IMR-90 (cell line): ENCODE measurements at regions not wholly inside any gene's neighbourhood (a gene's known extent, or its start where the extent isn't known, plus 50 kb on each side); places are given as distances from the start of the nearest gene placed in this dataset.

Source experiments
- ATAC-seq: fragments of 200-7000 bp; cut with Tn5 transposase; 2 replicates; pipeline ENCODE4 v1.9.1; 2020; ENCODE audit warnings: low read depth, mild to moderate bottlenecking, moderate library complexity
- BruUV-seq: library from RNA; stranded (reverse); fragments of 400-500 nt; replicated peaks from 2 replicates; lab custom pipeline; 2021; lab: Mats Ljungman, UMichigan
- CTCF ChIA-PET: fragments of 300-600 bp; formaldehyde crosslinking; extraction: SDS; loops from one replicate; lab custom pipeline; 2021; ENCODE audit warnings: antibody characterized with exemption; lab: Yijun Ruan, JAX
- POLR2A ChIA-PET: fragments of 300-600 bp; sonication (Branson Sonifier 250); formaldehyde crosslinking; loops from one replicate; lab custom pipeline; 2022; ENCODE audit warnings: antibody characterized with exemption; ENCODE audit not compliant: unreplicated experiment; lab: Charles Lee
- DNase-seq: peaks from one replicate; pipeline ENCODE4 v3.0.0; 2013
- H2AFZ ChIP-seq: replicated peaks from 2 replicates; pipeline ENCODE3; 2013; ENCODE audit warnings: low read length, mild to moderate bottlenecking; ENCODE audit not compliant: poor library complexity
- H2AK5ac ChIP-seq: 2 replicates; pipeline ENCODE4 v1.6.1; 2013; ENCODE audit warnings: low read depth, low read length, inconsistent platforms
- H2AK9ac ChIP-seq: replicated peaks from 2 replicates; pipeline ENCODE3; 2013; ENCODE audit warnings: mild to moderate bottlenecking, low read depth, low read length, moderate library complexity; ENCODE audit not compliant: poor library complexity
- H2BK120ac ChIP-seq: 2 replicates; pipeline ENCODE4 v1.6.1; 2013; ENCODE audit warnings: low read depth, low read length, inconsistent platforms
- H2BK15ac ChIP-seq: 3 replicates; pipeline ENCODE4 v1.6.1; 2013; ENCODE audit warnings: low read depth, low read length, inconsistent platforms
- H2BK20ac ChIP-seq: 2 replicates; pipeline ENCODE4 v1.6.1; 2013; ENCODE audit warnings: low read depth, mild to moderate bottlenecking, inconsistent platforms, low read length, moderate library complexity
- H2BK5ac ChIP-seq: 2 replicates; pipeline ENCODE4 v1.6.1; 2013; ENCODE audit warnings: mild to moderate bottlenecking, low read depth, low read length, inconsistent platforms; ENCODE audit not compliant: poor library complexity, severe bottlenecking
- H3K14ac ChIP-seq: replicated peaks from 2 replicates; pipeline ENCODE4 v1.6.1; 2013; ENCODE audit warnings: low read depth, low read length, inconsistent platforms
- H3K18ac ChIP-seq: 2 replicates; pipeline ENCODE4 v1.6.1; 2013; ENCODE audit warnings: low read depth, low read length, control low read depth
- H3K23ac ChIP-seq: 2 replicates; pipeline ENCODE4 v1.6.1; 2013; ENCODE audit warnings: low read depth, low read length, inconsistent platforms
- H3K27ac ChIP-seq: 2 replicates; pipeline ENCODE4 v1.5.1; 2013; ENCODE audit warnings: mild to moderate bottlenecking, control low read depth, low read length; ENCODE audit not compliant: insufficient read depth
- H3K27me3 ChIP-seq: 2 replicates; pipeline ENCODE4 v1.6.1; 2013; ENCODE audit warnings: low read length; ENCODE audit not compliant: control insufficient read depth, insufficient read depth
- H3K36me3 ChIP-seq: 2 replicates; pipeline ENCODE4 v1.6.1; 2013; ENCODE audit warnings: low read length, mixed read lengths; ENCODE audit not compliant: control insufficient read depth, insufficient read depth
- H3K4ac ChIP-seq: 2 replicates; pipeline ENCODE4 v1.6.1; 2013; ENCODE audit warnings: low read depth, low read length, inconsistent platforms
- H3K4me1 ChIP-seq: 2 replicates; pipeline ENCODE4 v1.6.1; 2013; ENCODE audit warnings: low read length, mixed read lengths; ENCODE audit not compliant: control insufficient read depth, insufficient read depth
- H3K4me2 ChIP-seq: 2 replicates; pipeline ENCODE4 v1.6.1; 2013; ENCODE audit warnings: low read depth, mild to moderate bottlenecking, control low read depth, low read length, moderate library complexity
- H3K4me3 ChIP-seq: 2 replicates; pipeline ENCODE4 v1.5.1; 2013; ENCODE audit warnings: low read depth, mild to moderate bottlenecking, control low read depth, low read length, moderate library complexity; ENCODE audit not compliant: insufficient read depth
- H3K56ac ChIP-seq: 2 replicates; pipeline ENCODE4 v1.6.1; 2013; ENCODE audit warnings: low read length, inconsistent platforms; ENCODE audit not compliant: insufficient read depth; ENCODE audit errors: extremely low read depth
- H3K79me1 ChIP-seq, 2 experiments: 2 replicates each; pipeline ENCODE4 v1.6.1; 2013; ENCODE audit warnings: low read length in 2 of 2, inconsistent platforms in 1 of 2, low read depth in 1 of 2
- H3K9ac ChIP-seq: 2 replicates; pipeline ENCODE4 v1.6.1; 2013; ENCODE audit warnings: low read depth, low read length, control low read depth
- H3K9me1 ChIP-seq: 2 replicates; pipeline ENCODE4 v1.6.1; 2013; ENCODE audit warnings: low read length, inconsistent platforms; ENCODE audit not compliant: insufficient read depth
- H3K9me3 ChIP-seq: 2 replicates; pipeline ENCODE4 v1.6.1; 2013; ENCODE audit warnings: low read length; ENCODE audit not compliant: control insufficient read depth, insufficient read depth
- H4K20me1 ChIP-seq: 2 replicates; pipeline ENCODE4 v1.6.1; 2013; ENCODE audit warnings: low read length, inconsistent platforms; ENCODE audit not compliant: insufficient read depth
- H4K5ac ChIP-seq: 2 replicates; pipeline ENCODE4 v1.6.1; 2013; ENCODE audit warnings: mild to moderate bottlenecking, low read depth, low read length, control low read depth
- H4K8ac ChIP-seq, 2 experiments: 2 replicates each; pipeline ENCODE4 v1.6.1; 2013; ENCODE audit warnings: low read depth in 2 of 2, low read length in 2 of 2, control low read depth in 1 of 2, inconsistent platforms in 1 of 2
- H4K91ac ChIP-seq: 2 replicates; pipeline ENCODE4 v1.6.1; 2013; ENCODE audit warnings: low read depth, low read length, inconsistent platforms; ENCODE audit not compliant: insufficient read depth
- MXI1 ChIP-seq: IDR thresholded peaks from 2 replicates; pipeline ENCODE4 v1.6.1; 2012; ENCODE audit warnings: low read depth, mild to moderate bottlenecking, low read length, moderate library complexity, borderline replicate concordance
- WGBS, 2 experiments: methylation state at CpG; one replicate each; pipeline versions ENCODE4 v1.1.5 to v1.1.7; 2013; ENCODE audit warnings: missing lambda C conversion rate in 2 of 2; ENCODE audit not compliant: insufficient read length in 1 of 2; ENCODE audit errors: extremely low coverage in 2 of 2; 5-methylcytosine and 5-hydroxymethylcytosine counted together
- dilution Hi-C: fragments of 300-500 bp; cut with HindIII; formaldehyde crosslinking; loops from one replicate; pipeline ENCODE4 v1.14.3; 2018; ENCODE audit warnings: low sequenced_read_pairs; ENCODE audit not compliant: unreplicated experiment
- in situ Hi-C: fragments of 300-500 bp; cut with MboI; formaldehyde crosslinking; loops from 3 replicates; pipeline ENCODE4 v1.14.3; 2019; ENCODE audit warnings: low sequenced_read_pairs, inconsistent platforms, mixed read lengths
- intact Hi-C: fragments of 100-400 bp; cut with micrococcal nuclease; formaldehyde crosslinking; loops from 2 replicates; pipeline ENCODE4 v1.10.0; 2022

GRCh38 chr3:124478830-124479229 is 251.4 kb upstream of the UMPS start:
- Histone ChIP-seq H3K4ac (no peak overlapping the region), H3K18ac (no peak overlapping the region), H3K27me3 (peaks cover 1% of the 10 kb centered on the region; the same call in 1 of the 2 replicates), H2AK5ac (no peak overlapping the region), H3K36me3 (no peaks in the 10 kb centered on the region), H3K27ac (no peak overlapping the region), H3K14ac (no peak overlapping the region), H3K56ac (no peak overlapping the region), H2BK15ac (no peak overlapping the region), H3K4me2 (no peak overlapping the region), H3K4me1 (no peaks in the 10 kb centered on the region), H4K5ac (no peak overlapping the region), H2BK5ac (no peak overlapping the region), H3K23ac (no peak overlapping the region), H4K20me1 (no peaks in the 10 kb centered on the region), H2AFZ (no peak overlapping the region), H2AK9ac (no peak overlapping the region), H3K79me1 (no peaks in the 10 kb centered on the region), H2BK120ac (no peak overlapping the region), H3K4me3 (no peak overlapping the region), H3K9me1 (no peaks in the 10 kb centered on the region), H3K9ac (no peak overlapping the region), H2BK20ac (no peak overlapping the region), H4K91ac (no peak overlapping the region), H3K9me3 (no peaks in the 10 kb centered on the region), H4K8ac (no peak overlapping the region)
- in situ Hi-C loops (no loop called here), intact Hi-C loops (no loop called here), dilution Hi-C loops (no loop called here)
- no peak for TF ChIP-seq MXI1
- DNase-seq (no peak), ATAC-seq (no peak)
- POLR2A ChIA-PET: no interaction called here
- whole genome bisulfite sequencing, 2 experiments: no CpG with 5 or more reads among the region's 2 CpGs
- no TSS peak for BruUV-seq
- CTCF ChIA-PET: no interaction called here
